ENCODE measurements at regions not wholly inside any gene's neighbourhood (a gene's known extent, or its start where the extent isn't known, plus 50 kb on each side); places are given as distances from the start of the nearest gene placed in this dataset.

GRCh38 chr7:97405835-97406234 is 288.3 kb downstream of the SDHAF3 start:
- Mint-ChIP-seq H3K27ac (ENCODE audit: unreplicated experiment) (no peak overlapping the region), H3K4me1 (ENCODE audit: low read depth, unreplicated experiment) (no peaks in the 10 kb centered on the region), H3K27me3 (ENCODE audit: insufficient read depth, unreplicated experiment) (peaks cover 5% of the 10 kb centered on the region), H3K9me3 (ENCODE audit: unreplicated experiment) (no peaks in the 10 kb centered on the region), H3K4me3 (ENCODE audit: unreplicated experiment) (no peak overlapping the region), H3K36me3 (ENCODE audit: insufficient read depth, unreplicated experiment) (no peaks in the 10 kb centered on the region)
- H3K27me3 ChIP-seq (replicated peaks; ENCODE audit: control insufficient read depth, insufficient read depth, low read length): no peaks in the 10 kb centered on the region
- no peak overlapping the region for H3K4me3 ChIP-seq (ENCODE audit: low read depth, low read length)
- ChIA-PET CTCF (no interaction called here), POLR2A (no interaction called here)
- no peaks in the 10 kb centered on the region for H3K36me3 ChIP-seq (ENCODE audit: control insufficient read depth, insufficient read depth, low read length)
- no peaks in the 10 kb centered on the region for H3K9me3 ChIP-seq
- BruUV-seq (replicated peaks): no TSS peak
- no peaks in the 10 kb centered on the region for H3K4me1 ChIP-seq
- TF ChIP-seq CTCF (IDR thresholded peaks at IDR 0.05; ENCODE audit: insufficient read depth in 1 of 2, low read depth in 1 of 2, low read length in 1 of 2, severe bottlenecking in 1 of 2, unreplicated experiment in 1 of 2): no peak
- DNase-seq: no peak
- intact Hi-C loops (cut with micrococcal nuclease; ENCODE audit: unreplicated experiment): no loop called here

- CTCF ChIA-PET: no interaction called here
- BruUV-seq (replicated peaks): no TSS peak
- H3K36me3 ChIP-seq (ENCODE audit: control insufficient read depth, insufficient read depth, low read length): no peaks in the 10 kb centered on the region
- no peak for TF ChIP-seq CTCF (IDR thresholded peaks at IDR 0.05; ENCODE audit: insufficient read depth in 1 of 2, low read depth in 1 of 2, low read length in 1 of 2, severe bottlenecking in 1 of 2, unreplicated experiment in 1 of 2)
- DNase-seq: no peak
- H3K4me1 ChIP-seq: no peaks in the 10 kb centered on the region
- no peaks in the 10 kb centered on the region for H3K4me1 Mint-ChIP-seq (ENCODE audit: low read depth, unreplicated experiment)
- H3K27me3 Mint-ChIP-seq (ENCODE audit: insufficient read depth, unreplicated experiment): peaks cover 8% of the 10 kb centered on the region
- no peaks in the 10 kb centered on the region for H3K9me3 ChIP-seq
- H3K36me3 Mint-ChIP-seq (ENCODE audit: insufficient read depth, unreplicated experiment): no peaks in the 10 kb centered on the region
- no peaks in the 10 kb centered on the region for H3K27me3 ChIP-seq (replicated peaks; ENCODE audit: control insufficient read depth, insufficient read depth, low read length)
- no peak overlapping the region for H3K4me3 ChIP-seq (ENCODE audit: low read depth, low read length)
- POLR2A ChIA-PET: interaction anchor here (0.6 kb wide), 1 partner anchor 466 kb away, joined by 5 read pairs; no protein-coding TSS in a partner anchor
- H3K4me3 Mint-ChIP-seq (ENCODE audit: unreplicated experiment): no peak overlapping the region
- H3K9me3 Mint-ChIP-seq (ENCODE audit: unreplicated experiment): no peaks in the 10 kb centered on the region
- intact Hi-C loops (cut with micrococcal nuclease; ENCODE audit: unreplicated experiment): no loop called here
- H3K27ac Mint-ChIP-seq (ENCODE audit: unreplicated experiment): no peak overlapping the region
Observed at GRCh38 chr7:97407106-97407505, 289.6 kb downstream of the SDHAF3 start.

- Mint-ChIP-seq H3K9me3 (ENCODE audit: unreplicated experiment) (no peaks in the 10 kb centered on the region), H3K4me3 (ENCODE audit: unreplicated experiment) (no peak overlapping the region), H3K4me1 (ENCODE audit: low read depth, unreplicated experiment) (no peaks in the 10 kb centered on the region), H3K27ac (ENCODE audit: unreplicated experiment) (no peak overlapping the region), H3K36me3 (ENCODE audit: insufficient read depth, unreplicated experiment) (no peaks in the 10 kb centered on the region), H3K27me3 (ENCODE audit: insufficient read depth, unreplicated experiment) (peaks cover 10% of the 10 kb centered on the region)
- no peak for DNase-seq
- intact Hi-C loops (cut with micrococcal nuclease; ENCODE audit: unreplicated experiment): no loop called here
- ChIA-PET CTCF (no interaction called here), POLR2A (no interaction called here)
- Histone ChIP-seq H3K27me3 (replicated peaks; ENCODE audit: control insufficient read depth, insufficient read depth, low read length) (no peaks in the 10 kb centered on the region), H3K4me3 (ENCODE audit: low read depth, low read length) (no peak overlapping the region), H3K9me3 (no peaks in the 10 kb centered on the region), H3K36me3 (ENCODE audit: control insufficient read depth, insufficient read depth, low read length) (no peaks in the 10 kb centered on the region), H3K4me1 (no peaks in the 10 kb centered on the region)
- TF ChIP-seq CTCF (IDR thresholded peaks at IDR 0.05; ENCODE audit: insufficient read depth in 1 of 2, low read depth in 1 of 2, low read length in 1 of 2, severe bottlenecking in 1 of 2, unreplicated experiment in 1 of 2): no peak
- no TSS peak for BruUV-seq (replicated peaks)
Observed at GRCh38 chr7:97409346-97409745, 291.8 kb downstream of the SDHAF3 start.
